ENCODE measurements at regions not wholly inside any gene's neighbourhood (a gene's known extent, or its start where the extent isn't known, plus 50 kb on each side); places are given as distances from the start of the nearest gene placed in this dataset.

DNA sequence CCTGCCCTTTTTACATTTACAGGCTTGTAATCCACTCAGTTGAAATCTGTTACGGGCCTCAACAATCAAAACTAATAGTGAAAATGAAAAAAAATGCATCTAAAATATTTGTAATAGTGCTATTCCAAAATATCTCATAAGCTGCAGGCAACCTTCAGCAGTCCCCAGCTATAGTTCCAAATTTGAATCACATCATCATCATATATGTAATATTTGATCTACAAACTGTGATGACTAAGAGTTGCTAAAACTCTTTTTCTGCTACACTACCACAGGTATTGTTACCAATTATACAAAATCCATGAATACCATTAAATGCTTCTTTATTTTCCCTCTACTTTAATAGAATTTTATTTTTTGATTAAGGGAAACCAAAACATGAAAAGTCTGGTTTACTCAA lies 121.4 kb upstream of the RFC3 start:
- Histone ChIP-seq H2BK120ac (ENCODE audit: low read depth, low read length) (no peak overlapping the region), H3K79me1 (replicated peaks; ENCODE audit: low read length, poor library complexity, severe bottlenecking) (no peaks in the 10 kb centered on the region), H2AK5ac (ENCODE audit: low read length, severe bottlenecking) (no peak overlapping the region), H2BK5ac (ENCODE audit: low read depth, low read length, poor library complexity, severe bottlenecking) (no peak overlapping the region), H3K23ac (ENCODE audit: low read length in 2 of 2) (no peak overlapping the region), H3K4me2 (ENCODE audit: low read length, poor library complexity, severe bottlenecking) (no peak overlapping the region), H3K4ac (ENCODE audit: low read depth in 1 of 2, low read length in 2 of 2) (no peak overlapping the region), H3K4me3 (ENCODE audit: insufficient read depth in 1 of 2, low read depth in 1 of 2, low read length in 2 of 2) (no peak overlapping the region), H2AFZ (ENCODE audit: low read depth, low read length) (no peak overlapping the region), H3K36me3 (ENCODE audit: control insufficient read depth in 1 of 2, insufficient read depth in 2 of 2, low read depth in 1 of 2, low read length in 2 of 2) (no peaks in the 10 kb centered on the region), H4K91ac (ENCODE audit: low read length) (no peak overlapping the region), H3K18ac (ENCODE audit: low read depth in 1 of 2, low read length in 2 of 2) (no peak overlapping the region), H3K9ac (ENCODE audit: low read length) (no peak overlapping the region), H3K9me3 (ENCODE audit: control insufficient read depth, low read length) (no peaks in the 10 kb centered on the region), H3K27ac (ENCODE audit: low read length, poor library complexity, severe bottlenecking) (no peak overlapping the region), H3K4me1 (ENCODE audit: control insufficient read depth, insufficient read depth, low read depth, low read length) (peaks cover 3% of the 10 kb centered on the region), H4K8ac (ENCODE audit: low read length) (no peak overlapping the region), H2BK15ac (ENCODE audit: low read depth, poor library complexity, severe bottlenecking) (no peak overlapping the region), H2BK12ac (ENCODE audit: low read length in 2 of 2) (no peak overlapping the region), H3K14ac (ENCODE audit: low read length in 2 of 2) (no peak overlapping the region), H3K27me3 (ENCODE audit: control insufficient read depth in 1 of 2, insufficient read depth in 1 of 2, low read length in 2 of 2) (no peaks in the 10 kb centered on the region)
- WGBS, result 100% methylated on average over 1 of the region's 1 CpG
- no peak for DNase-seq

DNA sequence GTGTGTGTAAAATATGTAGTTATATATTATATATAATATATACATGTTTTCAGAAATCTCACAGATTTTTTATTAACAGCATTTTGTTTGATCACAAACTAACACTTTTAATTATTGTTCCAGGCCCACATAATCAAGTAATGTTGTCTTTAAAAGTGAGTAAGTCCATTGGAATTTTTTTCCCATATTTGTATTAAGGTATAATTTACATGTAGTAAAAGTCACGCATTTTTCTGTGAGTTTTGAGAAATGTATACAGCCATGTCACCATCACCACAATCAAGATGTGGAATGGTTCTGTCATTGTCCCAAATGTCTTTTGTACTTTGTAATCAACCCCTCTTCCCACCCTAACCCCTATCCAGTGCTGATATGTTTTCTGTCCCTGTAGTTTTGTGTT lies 120.0 kb upstream of the RFC3 start:
- no peaks in the 10 kb centered on the region for H3K36me3 ChIP-seq (ENCODE audit: control insufficient read depth in 1 of 2, insufficient read depth in 2 of 2, low read depth in 1 of 2, low read length in 2 of 2)
- no peak overlapping the region for H2AK5ac ChIP-seq (ENCODE audit: low read length, severe bottlenecking)
- no peak overlapping the region for H3K27ac ChIP-seq (ENCODE audit: low read length, poor library complexity, severe bottlenecking)
- H2BK120ac ChIP-seq (ENCODE audit: low read depth, low read length), result no peak overlapping the region
- no peaks in the 10 kb centered on the region for H3K79me1 ChIP-seq (replicated peaks; ENCODE audit: low read length, poor library complexity, severe bottlenecking)
- no peak overlapping the region for H4K91ac ChIP-seq (ENCODE audit: low read length)
- H3K9me3 ChIP-seq (ENCODE audit: control insufficient read depth, low read length), result no peaks in the 10 kb centered on the region
- H3K18ac ChIP-seq (ENCODE audit: low read depth in 1 of 2, low read length in 2 of 2), result no peak overlapping the region
- H2AFZ ChIP-seq (ENCODE audit: low read depth, low read length), result no peak overlapping the region
- no peak overlapping the region for H3K4ac ChIP-seq (ENCODE audit: low read depth in 1 of 2, low read length in 2 of 2)
- no peak overlapping the region for H3K14ac ChIP-seq (ENCODE audit: low read length in 2 of 2)
- no peak overlapping the region for H3K4me2 ChIP-seq (ENCODE audit: low read length, poor library complexity, severe bottlenecking)
- no peak for DNase-seq
- H3K4me1 ChIP-seq (ENCODE audit: control insufficient read depth, insufficient read depth, low read depth, low read length), result peaks cover 3% of the 10 kb centered on the region
- WGBS, result no CpG with 5 or more reads among the region's 1 CpG
- no peak overlapping the region for H2BK12ac ChIP-seq (ENCODE audit: low read length in 2 of 2)
- H3K9ac ChIP-seq (ENCODE audit: low read length), result no peak overlapping the region
- no peak overlapping the region for H2BK15ac ChIP-seq (ENCODE audit: low read depth, poor library complexity, severe bottlenecking)
- no peak overlapping the region for H2BK5ac ChIP-seq (ENCODE audit: low read depth, low read length, poor library complexity, severe bottlenecking)
- H4K8ac ChIP-seq (ENCODE audit: low read length), result no peak overlapping the region
- H3K4me3 ChIP-seq (ENCODE audit: insufficient read depth in 1 of 2, low read depth in 1 of 2, low read length in 2 of 2), result no peak overlapping the region
- H3K23ac ChIP-seq (ENCODE audit: low read length in 2 of 2), result no peak overlapping the region
- no peaks in the 10 kb centered on the region for H3K27me3 ChIP-seq (ENCODE audit: control insufficient read depth in 1 of 2, insufficient read depth in 1 of 2, low read length in 2 of 2)

DNA sequence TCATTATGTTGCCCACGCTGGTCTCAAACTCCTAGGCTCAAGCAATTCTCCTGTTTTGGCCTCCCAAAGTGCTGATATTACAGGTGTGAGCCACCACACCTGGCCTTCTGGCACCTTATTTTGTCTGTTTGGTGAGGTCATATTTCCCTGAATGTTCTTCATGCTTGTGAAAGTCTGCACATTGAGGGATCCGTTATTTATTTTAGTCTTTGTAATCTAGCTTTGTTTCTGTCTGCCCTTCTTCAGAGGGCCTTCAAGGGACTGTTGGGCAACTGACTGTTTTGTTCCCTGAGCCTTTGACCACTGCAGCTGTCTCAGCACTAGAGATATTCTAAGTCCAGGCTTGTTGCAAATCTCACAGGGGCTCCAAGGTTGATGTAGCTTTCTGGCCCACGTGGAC lies 110.5 kb upstream of the RFC3 start:
- no peak overlapping the region for H3K18ac ChIP-seq (ENCODE audit: low read depth in 1 of 2, low read length in 2 of 2)
- H3K4me3 ChIP-seq (ENCODE audit: insufficient read depth in 1 of 2, low read depth in 1 of 2, low read length in 2 of 2), result no peak overlapping the region
- peaks cover 13% of the 10 kb centered on the region for H3K9me3 ChIP-seq (ENCODE audit: control insufficient read depth, low read length)
- H3K27ac ChIP-seq (ENCODE audit: low read length, poor library complexity, severe bottlenecking), result no peak overlapping the region
- H2AK5ac ChIP-seq (ENCODE audit: low read length, severe bottlenecking), result no peak overlapping the region
- H3K9ac ChIP-seq (ENCODE audit: low read length), result no peak overlapping the region
- no peaks in the 10 kb centered on the region for H3K36me3 ChIP-seq (ENCODE audit: control insufficient read depth in 1 of 2, insufficient read depth in 2 of 2, low read depth in 1 of 2, low read length in 2 of 2)
- no peak overlapping the region for H3K23ac ChIP-seq (ENCODE audit: low read length in 2 of 2)
- H3K4ac ChIP-seq (ENCODE audit: low read depth in 1 of 2, low read length in 2 of 2), result no peak overlapping the region
- no peak overlapping the region for H4K91ac ChIP-seq (ENCODE audit: low read length)
- no peaks in the 10 kb centered on the region for H3K27me3 ChIP-seq (ENCODE audit: control insufficient read depth in 1 of 2, insufficient read depth in 1 of 2, low read length in 2 of 2)
- H2BK5ac ChIP-seq (ENCODE audit: low read depth, low read length, poor library complexity, severe bottlenecking), result no peak overlapping the region
- H3K79me1 ChIP-seq (replicated peaks; ENCODE audit: low read length, poor library complexity, severe bottlenecking), result no peaks in the 10 kb centered on the region
- no peak overlapping the region for H2BK120ac ChIP-seq (ENCODE audit: low read depth, low read length)
- H3K14ac ChIP-seq (ENCODE audit: low read length in 2 of 2), result no peak overlapping the region
- no peak overlapping the region for H4K8ac ChIP-seq (ENCODE audit: low read length)
- H3K4me1 ChIP-seq (ENCODE audit: control insufficient read depth, insufficient read depth, low read depth, low read length), result no peaks in the 10 kb centered on the region
- 96% methylated on average over 3 of the region's 3 CpGs for WGBS
- H2AFZ ChIP-seq (ENCODE audit: low read depth, low read length), result no peak overlapping the region
- H2BK15ac ChIP-seq (ENCODE audit: low read depth, poor library complexity, severe bottlenecking), result no peak overlapping the region
- no peak overlapping the region for H2BK12ac ChIP-seq (ENCODE audit: low read length in 2 of 2)
- no peak overlapping the region for H3K4me2 ChIP-seq (ENCODE audit: low read length, poor library complexity, severe bottlenecking)
- DNase-seq, result no peak

DNA sequence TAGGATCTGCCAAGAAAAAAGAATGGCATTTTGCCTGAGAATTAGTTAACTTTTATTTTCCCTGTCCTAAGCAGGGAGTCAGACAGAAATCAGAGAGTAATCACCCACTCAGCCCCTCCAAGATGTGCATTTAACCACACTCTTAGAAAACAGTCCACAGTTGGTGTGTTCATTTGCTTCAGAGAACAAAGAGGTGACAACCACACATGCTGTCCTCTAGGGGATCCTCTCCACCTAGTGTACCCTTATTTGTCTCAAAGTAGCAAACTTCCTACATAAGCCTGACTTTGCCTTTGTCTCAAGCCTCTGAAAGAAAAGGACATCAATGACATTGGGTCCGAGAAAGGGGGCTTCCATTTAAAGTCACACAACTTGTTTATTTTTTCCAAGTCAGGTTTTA lies 107.0 kb upstream of the RFC3 start:
- no peak overlapping the region for H3K4me2 ChIP-seq (ENCODE audit: low read length, poor library complexity, severe bottlenecking)
- H3K4me3 ChIP-seq (ENCODE audit: insufficient read depth in 1 of 2, low read depth in 1 of 2, low read length in 2 of 2), result no peak overlapping the region
- H3K23ac ChIP-seq (ENCODE audit: low read length in 2 of 2), result no peak overlapping the region
- H3K14ac ChIP-seq (ENCODE audit: low read length in 2 of 2), result no peak overlapping the region
- no peak overlapping the region for H2BK5ac ChIP-seq (ENCODE audit: low read depth, low read length, poor library complexity, severe bottlenecking)
- no peak for DNase-seq
- H3K4ac ChIP-seq (ENCODE audit: low read depth in 1 of 2, low read length in 2 of 2), result no peak overlapping the region
- H3K27ac ChIP-seq (ENCODE audit: low read length, poor library complexity, severe bottlenecking), result no peak overlapping the region
- H2BK15ac ChIP-seq (ENCODE audit: low read depth, poor library complexity, severe bottlenecking), result no peak overlapping the region
- H3K27me3 ChIP-seq (ENCODE audit: control insufficient read depth in 1 of 2, insufficient read depth in 1 of 2, low read length in 2 of 2), result no peaks in the 10 kb centered on the region
- H4K91ac ChIP-seq (ENCODE audit: low read length), result no peak overlapping the region
- no peak overlapping the region for H2BK120ac ChIP-seq (ENCODE audit: low read depth, low read length)
- WGBS, result 83% methylated on average over 1 of the region's 1 CpG
- H2BK12ac ChIP-seq (ENCODE audit: low read length in 2 of 2), result no peak overlapping the region
- H4K8ac ChIP-seq (ENCODE audit: low read length), result no peak overlapping the region
- H3K18ac ChIP-seq (ENCODE audit: low read depth in 1 of 2, low read length in 2 of 2), result no peak overlapping the region
- no peaks in the 10 kb centered on the region for H3K36me3 ChIP-seq (ENCODE audit: control insufficient read depth in 1 of 2, insufficient read depth in 2 of 2, low read depth in 1 of 2, low read length in 2 of 2)
- H3K9ac ChIP-seq (ENCODE audit: low read length), result no peak overlapping the region
- peaks cover 7% of the 10 kb centered on the region for H3K9me3 ChIP-seq (ENCODE audit: control insufficient read depth, low read length)
- H3K79me1 ChIP-seq (replicated peaks; ENCODE audit: low read length, poor library complexity, severe bottlenecking), result no peaks in the 10 kb centered on the region
- no peaks in the 10 kb centered on the region for H3K4me1 ChIP-seq (ENCODE audit: control insufficient read depth, insufficient read depth, low read depth, low read length)
- no peak overlapping the region for H2AK5ac ChIP-seq (ENCODE audit: low read length, severe bottlenecking)
- no peak overlapping the region for H2AFZ ChIP-seq (ENCODE audit: low read depth, low read length)
